Cardiac fibroblast (primary cell): ENCODE measurements at regions not wholly inside any gene's neighbourhood (a gene's known extent, or its start where the extent isn't known, plus 50 kb on each side); places are given as distances from the start of the nearest gene placed in this dataset.
"Not testable (repeated sequence)": the region's sequence is repeated elsewhere in the genome, so short reads cannot be mapped to it uniquely, and the experiment has no call there.

Experiments used
- DNase-seq, 2 donors: peaks; one replicate each; pipeline versions ENCODE4 v3.0.0 to v3.0.0-alpha.2; 2010; ENCODE audit warnings: low read depth in 2 of 2
- H3K4me3 ChIP-seq, 2 donors: replicated peaks in 1 of 2; 1 replicate in 1 of 2; 2 replicates in 1 of 2; pipeline ENCODE4 v1.5.1; 2011; ENCODE audit warnings: low read depth in 2 of 2, low read length in 2 of 2, mild to moderate bottlenecking in 2 of 2, moderate library complexity in 1 of 2
- TF ChIP-seq, protein P1 (sequence below): IDR thresholded peaks from one replicate; pipeline ENCODE4 v1.5.1; 2011; ENCODE audit warnings: low read depth, mild to moderate bottlenecking, low read length, inconsistent platforms

GRCh38 chr18:1026930-1027329 is 122.3 kb downstream of the ADCYAP1 start:
- DNase-seq, result no peak
- TF ChIP-seq, protein P1, sequence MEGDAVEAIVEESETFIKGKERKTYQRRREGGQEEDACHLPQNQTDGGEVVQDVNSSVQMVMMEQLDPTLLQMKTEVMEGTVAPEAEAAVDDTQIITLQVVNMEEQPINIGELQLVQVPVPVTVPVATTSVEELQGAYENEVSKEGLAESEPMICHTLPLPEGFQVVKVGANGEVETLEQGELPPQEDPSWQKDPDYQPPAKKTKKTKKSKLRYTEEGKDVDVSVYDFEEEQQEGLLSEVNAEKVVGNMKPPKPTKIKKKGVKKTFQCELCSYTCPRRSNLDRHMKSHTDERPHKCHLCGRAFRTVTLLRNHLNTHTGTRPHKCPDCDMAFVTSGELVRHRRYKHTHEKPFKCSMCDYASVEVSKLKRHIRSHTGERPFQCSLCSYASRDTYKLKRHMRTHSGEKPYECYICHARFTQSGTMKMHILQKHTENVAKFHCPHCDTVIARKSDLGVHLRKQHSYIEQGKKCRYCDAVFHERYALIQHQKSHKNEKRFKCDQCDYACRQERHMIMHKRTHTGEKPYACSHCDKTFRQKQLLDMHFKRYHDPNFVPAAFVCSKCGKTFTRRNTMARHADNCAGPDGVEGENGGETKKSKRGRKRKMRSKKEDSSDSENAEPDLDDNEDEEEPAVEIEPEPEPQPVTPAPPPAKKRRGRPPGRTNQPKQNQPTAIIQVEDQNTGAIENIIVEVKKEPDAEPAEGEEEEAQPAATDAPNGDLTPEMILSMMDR, result no peak
- no peak overlapping the region for H3K4me3 ChIP-seq

DNA sequence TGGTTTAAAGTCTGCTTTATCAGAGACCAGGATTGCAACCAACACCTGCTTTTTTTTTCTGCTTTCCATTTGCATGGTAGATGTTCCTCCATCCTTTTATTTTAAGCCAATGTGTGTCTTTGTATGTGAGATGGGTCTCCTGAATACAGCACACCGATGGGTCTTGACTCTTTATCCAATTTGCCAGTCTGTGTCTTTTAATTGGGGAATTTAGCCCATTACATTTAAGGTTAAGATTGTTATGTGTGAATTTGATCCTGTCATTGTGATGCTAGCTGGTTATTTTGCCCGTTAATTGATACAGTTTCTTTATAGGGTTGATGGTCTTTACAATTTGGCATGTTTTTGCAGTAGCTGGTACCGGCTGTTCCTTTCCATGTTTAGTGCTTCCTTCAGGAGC is 128.4 kb downstream of the ADCYAP1 start:
- H3K4me3 ChIP-seq, DNase-seq: not testable (repeated sequence)

- H3K4me3 ChIP-seq, result no peak overlapping the region
- DNase-seq, result no peak
- TF ChIP-seq, protein P1, result no peak
Observed at GRCh38 chr18:1034971-1035370, 130.3 kb downstream of the ADCYAP1 start.

GRCh38 chr18:1036926-1037325 is 132.3 kb downstream of the ADCYAP1 start:
- TF ChIP-seq, protein P1, result no peak
- H3K4me3 ChIP-seq, result no peak overlapping the region
- DNase-seq, result no peak

- no peak for DNase-seq
- TF ChIP-seq, protein P1, result no peak
- H3K4me3 ChIP-seq, result no peak overlapping the region
Observed at GRCh38 chr18:1037776-1038175, 133.1 kb downstream of the ADCYAP1 start.

DNA sequence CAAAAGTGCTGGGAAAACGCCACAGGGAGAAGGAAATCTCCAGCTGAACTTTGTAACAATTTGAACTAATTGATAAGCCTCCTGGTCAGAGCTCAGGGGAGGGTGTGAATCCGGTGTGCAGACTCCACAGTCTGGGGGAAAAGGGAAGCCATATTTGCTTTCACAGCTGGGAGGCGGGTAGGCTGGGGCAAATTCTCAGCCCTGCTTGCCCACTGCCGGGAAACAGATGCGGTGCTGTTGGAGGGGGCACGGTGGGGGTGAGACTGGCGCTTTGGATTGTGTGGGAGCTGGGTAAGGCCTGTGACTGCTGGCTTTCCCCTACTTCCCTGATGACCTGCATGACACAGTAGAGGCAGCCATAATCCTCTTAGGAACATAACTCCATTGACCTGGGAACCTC is 134.8 kb downstream of the ADCYAP1 start:
- TF ChIP-seq, protein P1, result no peak
- no peak overlapping the region for H3K4me3 ChIP-seq
- no peak for DNase-seq

DNA sequence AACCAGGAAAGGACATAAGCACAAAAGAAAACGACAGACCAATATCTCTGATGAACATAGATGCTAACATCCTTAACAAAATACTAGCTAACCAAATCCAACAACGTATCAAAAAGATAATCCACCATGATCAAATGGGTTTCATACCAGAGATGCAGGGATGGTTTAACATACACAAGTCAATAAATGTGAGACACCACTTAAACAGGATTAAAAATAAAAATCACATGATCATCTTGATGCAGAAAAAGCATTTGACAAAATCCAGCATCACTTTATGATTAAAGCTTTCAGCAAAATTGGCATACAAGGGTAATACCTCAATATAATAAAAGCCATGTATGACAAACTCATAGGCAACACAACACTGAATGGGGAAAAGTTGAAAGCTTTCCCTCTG is 138.4 kb downstream of the ADCYAP1 start:
- DNase-seq, H3K4me3 ChIP-seq: not testable (repeated sequence)

DNA sequence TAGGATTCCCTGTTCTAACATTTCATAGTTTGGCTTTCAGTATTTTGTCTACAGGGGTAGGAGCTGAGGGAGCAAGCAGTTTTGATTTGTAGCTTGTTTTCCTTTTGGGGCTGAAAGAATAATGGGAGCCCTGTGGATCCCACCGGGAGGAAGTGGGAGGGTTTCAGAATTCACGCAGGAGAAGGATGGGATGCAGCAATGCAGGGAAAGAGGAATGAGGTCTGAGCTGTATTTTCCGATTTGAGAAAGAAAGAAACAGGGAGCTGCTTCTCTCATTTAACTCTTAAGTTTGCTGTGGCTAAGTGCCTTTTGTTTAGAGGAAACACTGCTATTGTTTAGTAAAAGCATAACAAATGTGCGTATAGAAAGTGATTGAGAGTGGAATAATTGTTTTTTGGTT is 141.0 kb downstream of the ADCYAP1 start:
- DNase-seq, result no peak
- TF ChIP-seq, protein P1, result no peak
- H3K4me3 ChIP-seq, result no peak overlapping the region
